T-helper 9 cell (primary cell): ENCODE measurements at regions not wholly inside any gene's neighbourhood (a gene's known extent, or its start where the extent isn't known, plus 50 kb on each side); places are given as distances from the start of the nearest gene placed in this dataset.
"Not testable (repeated sequence)": the region's sequence is repeated elsewhere in the genome, so short reads cannot be mapped to it uniquely, and the experiment has no call there.

Experiments
- DNase-seq: peaks from one replicate; pipeline ENCODE4 v3.0.0-alpha.2; 2020

DNA sequence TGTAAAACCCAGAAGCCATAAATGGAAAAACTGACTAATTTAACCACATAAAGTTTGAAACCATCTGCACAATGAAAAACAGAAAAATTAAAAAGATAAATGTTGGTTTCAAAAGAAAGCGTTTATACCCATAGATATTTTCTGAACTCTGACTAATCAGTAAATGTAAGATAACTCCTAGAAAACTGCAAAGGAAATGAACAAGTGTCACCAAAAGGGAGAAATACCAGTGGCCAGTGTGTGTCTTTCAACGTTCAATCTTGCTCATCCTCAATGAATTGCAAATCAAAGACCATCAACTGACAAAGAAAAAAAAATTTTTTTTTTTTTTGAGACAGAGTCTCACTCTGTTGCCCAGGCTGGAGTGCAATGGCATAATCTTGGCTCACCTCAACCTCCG, 180.1 kb downstream of the SYK start:
- no peak for DNase-seq

DNA sequence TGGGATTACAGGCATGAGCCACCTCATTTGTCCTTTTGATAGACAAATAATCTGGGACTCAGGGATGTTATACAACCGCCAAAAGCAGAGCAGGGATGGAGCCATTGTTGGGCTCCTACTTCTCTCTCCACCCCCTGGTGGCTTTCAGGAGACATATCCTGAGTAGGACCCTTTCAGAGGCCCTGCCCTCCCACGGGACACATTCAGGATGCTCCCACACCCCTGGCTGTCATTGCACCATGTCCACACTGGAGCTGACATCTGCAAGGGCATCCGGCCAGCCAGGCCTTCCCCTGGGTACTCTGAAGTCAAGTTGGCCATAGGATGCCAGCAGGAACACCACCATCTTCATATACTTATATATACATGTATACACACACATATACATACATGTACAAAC, 181.8 kb downstream of the SYK start:
- no peak for DNase-seq

GRCh38 chr9:90985631-90986030, 184.0 kb downstream of the SYK start:
- no peak for DNase-seq

GRCh38 chr9:90986161-90986560, 184.5 kb downstream of the SYK start:
- DNase-seq, result no peak

- DNase-seq, result no peak
Observed at GRCh38 chr9:90987566-90987965, 185.9 kb downstream of the SYK start.

GRCh38 chr9:90988318-90988717, 186.7 kb downstream of the SYK start:
- no peak for DNase-seq

DNA sequence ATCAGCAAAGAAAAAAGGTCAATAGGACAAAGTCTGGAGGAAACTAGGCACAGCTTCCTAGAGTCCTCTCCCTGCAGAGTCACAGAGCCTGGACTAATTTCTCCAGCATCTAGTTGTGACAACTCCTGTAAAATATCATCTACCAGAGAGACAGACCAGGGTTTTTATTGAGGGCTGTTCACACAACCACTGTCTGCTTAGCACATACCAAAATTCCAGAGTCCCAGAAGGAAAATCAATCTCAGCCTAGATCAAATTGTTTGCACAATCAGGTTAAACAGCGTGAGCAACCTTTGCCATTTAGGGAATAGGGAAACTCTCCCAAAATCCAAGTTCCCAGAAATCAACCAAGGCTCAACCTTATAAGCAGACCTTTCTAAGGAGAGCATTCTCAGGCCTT, 190.3 kb downstream of the SYK start:
- no peak for DNase-seq

- no peak for DNase-seq
Observed at GRCh38 chr9:90995516-90995915, 193.9 kb downstream of the SYK start.

- no peak for DNase-seq
Observed at GRCh38 chr9:90996154-90997065, 194.8 kb downstream of the SYK start.

- DNase-seq, result no peak
Observed at GRCh38 chr9:90998573-90998972, 197.0 kb downstream of the SYK start.

DNA sequence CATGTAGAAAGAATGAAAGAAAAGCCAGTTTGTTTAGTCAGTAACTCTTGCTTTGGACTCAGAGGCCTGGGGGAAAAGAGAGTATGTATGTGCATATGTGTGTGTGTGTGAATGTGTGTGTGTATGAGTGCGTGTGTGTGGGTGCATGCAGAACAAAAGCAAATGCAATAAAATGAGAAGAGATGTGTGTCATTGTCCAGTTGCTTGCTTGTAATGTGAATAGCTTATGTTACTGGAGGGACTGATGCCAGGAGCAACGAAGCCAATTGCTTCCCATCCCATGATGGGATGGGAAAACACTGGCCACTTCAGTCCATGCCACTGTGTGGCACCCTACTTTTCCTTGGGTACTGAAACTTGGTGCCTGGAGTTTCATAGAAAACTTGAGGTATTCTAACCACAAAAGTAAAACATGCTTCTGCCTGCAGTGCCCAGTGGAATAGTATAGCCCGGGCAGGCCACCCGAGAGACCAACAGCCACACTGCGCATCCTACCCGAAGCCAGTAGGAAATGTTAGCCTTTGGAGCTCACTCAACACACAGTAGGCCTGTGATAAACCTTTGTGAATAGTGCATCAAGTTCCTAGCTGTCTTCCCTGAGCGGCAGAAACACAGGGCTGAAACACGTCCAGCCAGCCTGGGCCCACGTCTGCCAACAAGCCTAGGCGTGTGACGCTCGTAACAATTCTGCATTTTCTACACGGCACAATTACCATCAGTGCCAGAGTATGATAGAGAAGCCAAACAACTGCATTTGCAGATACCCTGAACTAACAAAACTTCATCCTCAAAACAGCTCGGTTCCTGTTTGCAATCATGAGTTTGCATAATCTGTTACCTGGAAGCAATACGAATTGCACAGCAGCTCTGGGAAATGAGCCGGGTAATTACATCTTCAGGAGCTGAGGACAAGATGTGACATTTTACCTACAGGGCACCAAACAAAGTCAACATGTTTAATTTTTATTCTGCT, 198.1 kb downstream of the SYK start:
- DNase-seq, result no peak

DNA sequence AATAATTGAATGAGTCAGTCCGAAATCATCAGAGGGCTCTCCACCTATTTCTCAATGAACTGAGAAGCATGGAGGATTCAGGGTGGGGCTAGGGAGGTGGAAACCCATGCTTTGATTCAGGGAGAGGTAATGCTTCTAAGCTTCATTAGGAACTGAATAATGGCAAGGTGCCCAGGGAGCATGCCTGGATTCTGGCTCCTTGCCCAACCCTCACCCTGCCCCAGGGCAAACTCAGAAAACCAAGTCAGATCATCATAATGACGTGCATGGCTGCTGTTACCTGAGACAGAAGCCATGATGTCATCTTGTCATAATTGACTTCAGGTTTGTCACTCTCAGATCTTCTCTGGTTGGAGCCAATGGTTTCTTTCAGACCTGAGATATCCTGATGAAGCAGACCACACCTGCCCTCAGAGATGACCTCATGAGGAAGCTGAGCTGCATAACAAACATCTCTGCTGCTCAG, 199.6 kb downstream of the SYK start:
- DNase-seq, result no peak

DNA sequence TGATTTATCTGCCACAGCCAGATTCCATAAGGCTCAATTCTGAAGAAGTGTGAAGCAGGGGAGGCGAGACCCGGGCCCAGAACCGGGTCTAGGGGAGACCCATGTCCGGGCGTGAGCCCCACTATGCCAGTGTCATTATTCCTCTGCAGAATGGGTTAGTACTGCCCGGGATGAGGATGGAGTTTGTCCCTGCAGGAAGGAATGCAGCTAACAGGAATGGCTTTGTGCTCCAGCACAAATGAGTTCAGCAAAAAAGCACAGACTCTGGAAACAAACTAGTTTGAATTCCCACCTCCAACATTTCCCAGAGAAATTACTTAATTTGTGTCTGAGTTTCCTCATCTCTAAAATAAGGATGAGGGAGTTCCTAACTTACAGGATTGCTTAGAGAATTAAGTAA, 202.9 kb downstream of the SYK start:
- DNase-seq, result no peak

DNA sequence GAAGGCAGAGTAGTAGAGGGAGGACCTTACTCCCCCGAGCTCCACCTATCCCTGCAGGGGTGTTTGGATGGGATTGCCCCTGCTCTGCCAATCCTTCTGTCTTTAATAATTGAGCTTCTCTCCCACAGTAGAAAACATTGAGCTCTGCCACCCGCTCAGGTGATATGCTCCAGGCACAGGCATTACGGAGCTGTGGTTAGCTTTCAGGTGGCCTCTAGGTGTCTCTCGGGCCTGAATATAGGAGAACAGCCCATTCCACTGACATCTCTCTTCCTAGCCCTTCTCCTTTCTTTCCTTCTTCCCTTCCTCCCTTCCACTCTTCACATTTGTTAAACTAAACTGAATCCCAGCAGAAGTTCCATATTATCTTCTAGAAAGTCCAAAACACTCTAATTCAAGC, 203.4 kb downstream of the SYK start:
- no peak for DNase-seq

DNA sequence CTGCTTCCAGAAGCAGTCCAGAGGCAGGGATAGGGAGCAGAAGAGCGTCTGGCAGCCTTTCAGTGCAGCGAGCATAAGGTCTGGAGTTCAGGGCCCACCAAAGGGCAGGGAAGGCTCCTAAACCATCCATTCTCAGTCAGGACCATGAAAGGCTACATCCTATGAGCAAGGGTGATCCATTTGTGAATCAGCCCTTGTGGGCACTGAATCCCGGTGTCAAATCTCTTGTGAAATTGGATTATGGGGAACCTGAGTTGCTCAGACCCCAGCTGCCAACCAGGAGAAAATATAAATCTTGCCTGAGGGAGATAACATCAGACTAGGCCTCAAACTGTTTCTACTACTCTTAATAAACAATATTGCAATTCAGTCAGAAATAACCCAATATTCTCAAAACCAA, 204.4 kb downstream of the SYK start:
- DNase-seq, result no peak

DNA sequence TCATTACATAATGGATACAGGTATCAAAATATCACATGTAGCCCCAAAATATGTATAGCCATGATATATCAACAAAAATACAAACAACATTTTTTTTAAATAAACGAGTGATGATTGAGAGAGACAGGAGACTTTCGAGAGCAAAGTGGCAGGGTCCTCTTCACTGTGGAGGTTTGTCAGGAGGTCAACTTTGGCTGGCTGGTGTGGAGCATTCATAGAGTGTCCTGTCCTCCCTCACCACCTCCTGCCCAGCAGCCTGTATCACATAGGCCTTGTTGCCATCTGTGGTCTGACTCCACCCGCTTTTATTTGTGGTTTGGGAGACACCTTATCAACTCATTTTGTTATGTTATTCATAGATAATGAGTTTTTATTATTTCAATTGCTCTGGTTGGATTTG, 206.9 kb downstream of the SYK start:
- DNase-seq, result no peak

DNA sequence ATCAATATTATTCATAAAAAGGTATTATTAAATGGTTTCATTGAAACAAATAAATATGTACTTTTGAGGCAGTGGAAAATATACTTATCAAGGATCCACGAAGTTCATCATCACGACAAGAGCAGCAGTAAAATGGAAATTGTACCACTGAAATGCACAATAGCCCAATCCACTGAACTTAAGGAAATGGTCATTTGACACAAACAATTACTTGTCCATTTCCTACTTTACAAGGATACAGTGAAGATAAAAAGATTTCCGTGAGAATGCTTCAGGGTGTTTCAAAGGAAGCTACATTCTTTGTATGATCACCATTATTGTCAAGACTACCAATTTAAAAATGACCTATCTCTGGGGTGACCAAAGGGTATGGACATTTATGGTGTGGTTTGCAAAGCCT, 210.3 kb downstream of the SYK start:
- no peak for DNase-seq

DNA sequence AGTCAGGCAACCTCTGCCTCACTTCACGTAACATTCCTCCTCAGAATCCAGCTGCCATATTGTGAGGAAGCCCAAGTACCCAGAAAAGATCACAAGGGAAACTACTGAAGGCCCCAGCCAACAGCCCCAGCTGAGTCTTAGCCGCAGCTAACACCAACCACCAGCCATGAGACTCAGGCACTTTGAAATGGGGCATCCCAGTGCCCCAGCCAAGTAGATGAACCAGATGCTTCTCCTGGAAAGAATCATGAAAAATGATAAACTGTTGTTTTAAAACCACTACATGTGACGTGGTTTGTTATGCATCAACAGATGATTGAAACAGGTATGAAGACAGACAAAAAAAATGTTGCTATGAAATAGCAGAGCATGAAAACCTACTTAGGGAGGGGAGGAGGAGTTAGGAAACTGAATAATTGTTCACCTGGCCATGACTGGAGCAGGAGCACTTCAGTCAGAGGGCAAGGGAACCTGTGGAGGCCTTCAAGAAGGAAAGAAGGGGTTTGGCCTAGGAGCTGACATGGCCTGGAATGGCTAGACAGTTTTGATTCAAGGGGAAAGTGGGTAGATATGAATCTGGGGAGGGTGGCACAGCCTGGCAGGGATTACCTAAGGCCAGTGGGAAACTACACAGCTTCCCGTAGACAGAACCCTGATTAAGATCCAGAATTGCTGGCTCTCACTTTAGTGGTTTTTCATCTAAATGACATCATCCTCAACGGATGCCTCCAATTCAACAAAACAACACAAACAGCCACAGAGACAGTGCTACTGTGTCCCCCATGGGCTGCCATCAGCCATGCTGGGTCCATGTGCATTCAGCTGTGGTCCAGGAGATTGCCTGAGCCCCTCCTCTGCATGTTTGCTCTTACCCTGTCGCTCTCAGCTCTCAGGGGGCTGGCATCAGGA, 211.6 kb downstream of the SYK start:
- no peak for DNase-seq

DNA sequence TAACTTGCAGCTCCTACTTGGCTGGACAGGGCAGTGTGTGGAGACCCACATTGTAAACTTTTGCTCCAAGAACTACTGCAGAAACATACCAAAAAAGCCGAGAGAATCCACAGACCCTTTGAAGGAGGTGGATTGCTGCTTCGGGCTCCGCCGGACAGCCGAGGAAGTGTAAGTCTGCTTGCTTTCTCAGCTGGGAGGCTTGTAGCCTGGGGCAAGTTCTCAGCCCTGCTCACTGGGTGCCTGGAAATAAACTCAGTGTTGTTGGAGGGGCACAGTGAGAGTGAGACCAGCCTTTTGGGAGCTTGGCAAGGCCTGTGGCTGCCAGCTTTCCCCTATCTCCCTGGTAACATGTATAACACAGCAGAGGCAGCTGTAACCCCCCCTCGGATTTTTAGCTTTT, 215.6 kb downstream of the SYK start:
- no peak for DNase-seq

- DNase-seq, result not testable (repeated sequence)
Observed at GRCh38 chr9:91019871-91020270, 218.3 kb downstream of the SYK start.

GRCh38 chr9:91021656-91022055, 220.0 kb downstream of the SYK start:
- DNase-seq, result not testable (repeated sequence)

DNA sequence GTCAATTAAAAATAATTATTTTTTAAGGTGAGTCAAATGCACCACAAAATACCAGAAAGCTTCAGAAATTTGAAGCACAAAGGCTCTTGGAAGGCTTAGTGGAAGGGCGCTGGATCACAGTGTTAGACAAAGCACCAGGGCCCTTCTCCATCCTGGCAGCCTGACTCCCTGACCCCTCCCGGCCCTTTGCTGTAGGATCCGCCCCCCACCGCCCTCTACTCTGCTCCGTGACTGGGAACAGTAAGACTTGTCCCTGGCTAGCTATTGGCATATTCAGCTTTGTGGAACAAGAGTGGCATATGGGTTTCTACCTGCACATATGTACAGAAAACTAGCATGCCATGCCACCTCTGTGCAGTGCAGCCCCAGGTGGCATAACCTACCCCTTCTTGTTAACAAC, 222.1 kb downstream of the SYK start:
- no peak for DNase-seq

DNA sequence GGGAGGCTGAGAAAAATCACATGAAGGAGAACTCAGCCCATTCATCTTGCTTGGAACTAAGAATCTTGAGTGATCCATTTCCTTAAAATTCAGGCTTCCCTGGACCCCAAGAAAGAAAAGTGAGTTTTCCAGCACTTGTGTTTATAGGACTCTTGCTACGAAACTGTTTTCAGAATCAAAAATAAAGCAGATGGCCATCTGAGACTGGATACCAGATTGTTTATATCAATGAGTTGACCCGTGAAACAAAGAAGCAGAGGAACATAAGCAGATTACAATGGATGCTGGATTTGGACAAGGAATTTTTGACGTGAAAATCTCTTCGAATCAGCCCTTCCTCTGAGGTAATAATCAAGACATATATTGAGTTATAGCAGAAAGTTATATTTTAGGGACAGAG, 223.2 kb downstream of the SYK start:
- no peak for DNase-seq
